ENCODE measurements at regions not wholly inside any gene's neighbourhood (a gene's known extent, or its start where the extent isn't known, plus 50 kb on each side); places are given as distances from the start of the nearest gene placed in this dataset.

DNA sequence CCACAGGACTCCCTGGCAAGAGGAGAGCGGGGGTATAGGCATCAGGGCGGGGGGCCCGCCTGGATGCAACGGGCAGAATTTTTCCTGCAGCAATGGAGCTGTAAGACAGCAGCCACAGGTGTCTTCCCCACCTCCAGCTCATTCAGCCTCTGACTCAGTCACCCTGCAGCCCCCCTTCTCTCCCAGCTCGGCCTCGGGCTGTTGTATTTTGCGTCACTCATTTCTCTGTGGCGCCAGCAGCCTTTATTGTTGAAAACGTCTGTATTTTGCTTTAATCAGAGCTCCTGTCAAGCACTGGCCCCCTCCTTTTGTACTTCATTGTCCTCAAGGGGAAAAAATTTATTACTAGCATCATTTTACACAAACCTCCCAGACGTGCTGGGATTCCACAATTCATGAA lies 117.7 kb downstream of the WSCD1 start (continued):
- TF ChIP-seq OSR2 (tag by site-specific recombination; IDR thresholded peaks at IDR 0.05), result no peak
- no peak for TF ChIP-seq GLIS1 (tag by site-specific recombination; IDR thresholded peaks at IDR 0.05)
- no peak for TF ChIP-seq ZXDB (tag by site-specific recombination; IDR thresholded peaks at IDR 0.05)
- TF ChIP-seq ZNF140 (tag by site-specific recombination; IDR thresholded peaks at IDR 0.05), result no peak
- TF ChIP-seq ZNF221 (tag by site-specific recombination; IDR thresholded peaks at IDR 0.05; ENCODE audit: borderline replicate concordance), result no peak
- TF ChIP-seq ZNF518A (tag by site-specific recombination; conservative IDR thresholded peaks at IDR 0.05; ENCODE audit: low read depth), result no peak
- TF ChIP-seq TRIM28 (IDR thresholded peaks at IDR 0.05; ENCODE audit: borderline replicate concordance, low read length), result peak; percentile 44; the same call in 1 of the 2 replicates
- no peak for TF ChIP-seq ZFP37 (tag by site-specific recombination; IDR thresholded peaks at IDR 0.05)
- no peak for TF ChIP-seq REPIN1 (tag by site-specific recombination; IDR thresholded peaks at IDR 0.05; ENCODE audit: low read depth)
- no peak for TF ChIP-seq ZNF571 (tag by site-specific recombination; IDR thresholded peaks at IDR 0.05)
- TF ChIP-seq ZIC2 (tag by site-specific recombination; IDR thresholded peaks at IDR 0.05), result 0 out of 2 replicates have a peak, but pooled peaks have one; percentile 15

DNA sequence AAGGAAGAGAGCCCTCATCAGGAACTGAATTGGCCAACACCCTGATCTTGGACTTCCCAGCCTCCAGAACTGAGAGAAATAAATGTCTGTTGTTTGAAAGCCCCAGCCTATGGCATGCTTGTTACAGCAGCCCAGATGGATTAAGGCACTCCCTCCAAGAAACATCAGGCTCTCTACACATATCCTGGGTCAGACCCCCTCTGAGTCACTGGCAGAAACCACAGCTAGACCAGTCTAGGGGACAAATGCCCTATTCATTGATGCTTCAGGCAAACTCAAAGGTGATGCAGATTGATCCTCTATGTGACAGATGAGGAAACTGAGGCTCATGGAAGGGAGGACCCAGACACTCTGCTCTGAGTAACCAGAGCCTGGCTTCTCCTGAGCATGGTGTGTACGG lies 116.8 kb downstream of the WSCD1 start:
- no peak overlapping the region for H3K27ac ChIP-seq (ENCODE audit: extremely low read depth, low read depth, low read length)
- TF ChIP-seq IKZF3 (tag by site-specific recombination; IDR thresholded peaks at IDR 0.05) (no peak), ZNF544 (tag by site-specific recombination; IDR thresholded peaks at IDR 0.05) (no peak), ZNF24 (tag by site-specific recombination; IDR thresholded peaks at IDR 0.05) (no peak), ZNF514 (tag by site-specific recombination; IDR thresholded peaks at IDR 0.05) (no peak), YY1 (tag by site-specific recombination; IDR thresholded peaks at IDR 0.05) (no peak), GLIS1 (tag by site-specific recombination; IDR thresholded peaks at IDR 0.05) (peak; percentile 32; the same call in 1 of the 2 replicates)
- TF ChIP-seq, protein P1, sequence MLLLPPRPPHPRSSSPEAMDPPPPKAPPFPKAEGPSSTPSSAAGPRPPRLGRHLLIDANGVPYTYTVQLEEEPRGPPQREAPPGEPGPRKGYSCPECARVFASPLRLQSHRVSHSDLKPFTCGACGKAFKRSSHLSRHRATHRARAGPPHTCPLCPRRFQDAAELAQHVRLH (tag by site-specific recombination; IDR thresholded peaks at IDR 0.05), result no peak
- no peak overlapping the region for H3K4me3 ChIP-seq (ENCODE audit: low read depth, low read length)
- no peaks in the 10 kb centered on the region for H3K4me1 ChIP-seq (ENCODE audit: control insufficient read depth, insufficient read depth, low read length)
- no peaks in the 10 kb centered on the region for H3K36me3 ChIP-seq (ENCODE audit: control insufficient read depth in 2 of 2, insufficient read depth in 1 of 2, low read length in 2 of 2)
- CTCF ChIA-PET, result interaction anchor here (0.7 to 0.8 kb wide), 2 partner anchors 8 to 601 kb away, joined by 3 read pairs; no protein-coding TSS in a partner anchor
- H3K9me3 ChIP-seq (ENCODE audit: control insufficient read depth, insufficient read depth, low read depth, low read length), result no peaks in the 10 kb centered on the region
- POLR2A ChIA-PET, result no interaction called here

DNA sequence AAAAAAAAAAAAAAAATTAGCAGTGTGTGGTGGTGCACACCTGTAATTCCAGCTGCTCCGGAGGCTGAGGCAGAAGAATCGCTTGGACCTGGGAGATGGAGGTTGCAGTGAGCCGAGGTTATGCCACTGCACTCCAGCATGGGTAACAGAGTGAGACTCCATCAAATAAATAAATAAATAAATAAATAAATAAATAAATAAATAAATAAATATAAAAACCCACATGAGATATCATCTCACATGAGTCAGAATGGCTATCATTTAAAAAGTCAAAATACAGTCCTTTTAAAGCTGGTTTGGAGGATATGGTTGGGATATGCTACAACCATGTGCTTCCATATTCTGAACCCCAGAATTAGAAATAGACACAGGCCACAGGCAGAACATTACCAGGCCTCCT lies 114.3 kb downstream of the WSCD1 start:
- H3K27ac ChIP-seq (ENCODE audit: extremely low read depth, low read depth, low read length), result no peak overlapping the region
- CTCF ChIA-PET, result interaction anchor here (0.7 kb wide), 1 partner anchor 256 kb away, joined by 4 read pairs; no protein-coding TSS in a partner anchor
- H3K9me3 ChIP-seq (ENCODE audit: control insufficient read depth, insufficient read depth, low read depth, low read length), result no peaks in the 10 kb centered on the region
- no peaks in the 10 kb centered on the region for H3K36me3 ChIP-seq (ENCODE audit: control insufficient read depth in 2 of 2, insufficient read depth in 1 of 2, low read length in 2 of 2)
- POLR2A ChIA-PET, result interaction anchor here (0.6 kb wide), 1 partner anchor 16 kb away, joined by 3 read pairs; no protein-coding TSS in a partner anchor
- H3K4me1 ChIP-seq (ENCODE audit: control insufficient read depth, insufficient read depth, low read length), result no peaks in the 10 kb centered on the region
- H3K4me3 ChIP-seq (ENCODE audit: low read depth, low read length), result no peak overlapping the region
- no peak for TF ChIP-seq ZNF324 (tag by site-specific recombination; IDR thresholded peaks at IDR 0.05)
- TF ChIP-seq ZNF768 (tag by site-specific recombination; IDR thresholded peaks at IDR 0.05), result no peak
- TF ChIP-seq, protein P2, sequence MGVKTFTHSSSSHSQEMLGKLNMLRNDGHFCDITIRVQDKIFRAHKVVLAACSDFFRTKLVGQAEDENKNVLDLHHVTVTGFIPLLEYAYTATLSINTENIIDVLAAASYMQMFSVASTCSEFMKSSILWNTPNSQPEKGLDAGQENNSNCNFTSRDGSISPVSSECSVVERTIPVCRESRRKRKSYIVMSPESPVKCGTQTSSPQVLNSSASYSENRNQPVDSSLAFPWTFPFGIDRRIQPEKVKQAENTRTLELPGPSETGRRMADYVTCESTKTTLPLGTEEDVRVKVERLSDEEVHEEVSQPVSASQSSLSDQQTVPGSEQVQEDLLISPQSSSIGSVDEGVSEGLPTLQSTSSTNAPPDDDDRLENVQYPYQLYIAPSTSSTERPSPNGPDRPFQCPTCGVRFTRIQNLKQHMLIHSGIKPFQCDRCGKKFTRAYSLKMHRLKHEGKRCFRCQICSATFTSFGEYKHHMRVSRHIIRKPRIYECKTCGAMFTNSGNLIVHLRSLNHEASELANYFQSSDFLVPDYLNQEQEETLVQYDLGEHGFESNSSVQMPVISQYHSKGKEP (tag by site-specific recombination; IDR thresholded peaks at IDR 0.05), result no peak
- TF ChIP-seq ZNF18 (tag by site-specific recombination; IDR thresholded peaks at IDR 0.05), result no peak
- no peak for TF ChIP-seq ZBTB6 (tag by site-specific recombination; IDR thresholded peaks at IDR 0.05)
- peak; percentile 48 for TF ChIP-seq ZNF555 (tag by site-specific recombination; conservative IDR thresholded peaks at IDR 0.05)
- TF ChIP-seq ZNF394 (tag by site-specific recombination; IDR thresholded peaks at IDR 0.05; ENCODE audit: borderline replicate concordance), result peak; percentile 74; the same call in 1 of the 2 replicates
- no peak for TF ChIP-seq ZFP69B (tag by site-specific recombination; IDR thresholded peaks at IDR 0.05)
- no peak for TF ChIP-seq ZBTB20 (tag by site-specific recombination; IDR thresholded peaks at IDR 0.05)
